ENCODE measurements at regions not wholly inside any gene's neighbourhood (a gene's known extent, or its start where the extent isn't known, plus 50 kb on each side); places are given as distances from the start of the nearest gene placed in this dataset.
A peak's percentile ranks its signal among the peaks of the same experiment; 100 is the strongest.

GRCh38 chr17:20934288-20934687 lies 108.5 kb downstream of the USP22 start:
- no peak for ATAC-seq
- Histone ChIP-seq H3K27me3 (no peaks in the 10 kb centered on the region), H3K9me3 (no peaks in the 10 kb centered on the region), H3K27ac (no peak overlapping the region), H3K4me3 (no peak overlapping the region), H3K36me3 (no peaks in the 10 kb centered on the region), H3K4me1 (peaks cover 0 to 19% (median 3%) of the 10 kb centered on the region in 3 donors)
- intact Hi-C loops (cut with DNase I) = no loop called here
- no peak for DNase-seq
- TF ChIP-seq CTCF (IDR thresholded peaks at IDR 0.05) = no peak
- no peak for FAIRE-seq

- Histone ChIP-seq H3K4me1 (peaks cover 0 to 19% (median 3%) of the 10 kb centered on the region in 3 donors), H3K27me3 (no peaks in the 10 kb centered on the region), H3K27ac (peak overlapping the region in 1 of 4 donors; percentile 20), H3K4me3 (no peak overlapping the region), H3K9me3 (no peaks in the 10 kb centered on the region), H3K36me3 (no peaks in the 10 kb centered on the region)
- ATAC-seq (peak in 3 of 4 donors; percentile 44 to 76 (median 44)), DNase-seq (no peak), FAIRE-seq (peak; percentile 81)
- intact Hi-C loops (cut with DNase I) = no loop called here
- WGBS, 2 donors = 16 to 20% methylated on average over 2 of the region's 2 CpGs
- TF ChIP-seq CTCF (IDR thresholded peaks at IDR 0.05) = no peak
These were observed 107.1 kb downstream of the USP22 start for GRCh38 chr17:20935740-20936139.

GRCh38 chr17:20938244-20938643 lies 104.6 kb downstream of the USP22 start:
- intact Hi-C loops (cut with DNase I) = no loop called here
- Histone ChIP-seq H3K36me3 (no peaks in the 10 kb centered on the region), H3K27ac (no peak overlapping the region), H3K4me1 (peaks cover 0 to 19% (median 3%) of the 10 kb centered on the region in 3 donors), H3K9me3 (no peaks in the 10 kb centered on the region), H3K27me3 (no peaks in the 10 kb centered on the region), H3K4me3 (no peak overlapping the region)
- TF ChIP-seq CTCF (IDR thresholded peaks at IDR 0.05) = no peak
- ATAC-seq (no peak), DNase-seq (no peak), FAIRE-seq (no peak)
- 87 to 92% methylated on average over 15 of the region's 15 CpGs for WGBS, 2 donors

GRCh38 chr17:20938988-20939615 lies 103.7 kb downstream of the USP22 start:
- no peak for FAIRE-seq
- intact Hi-C loops (cut with DNase I) = no loop called here

More at GRCh38 chr17:20938988-20939615, 103.7 kb downstream of the USP22 start:
- DNase-seq (no peak), ATAC-seq (no peak)
- Histone ChIP-seq H3K27me3 (no peaks in the 10 kb centered on the region), H3K4me3 (no peak overlapping the region), H3K36me3 (no peaks in the 10 kb centered on the region), H3K27ac (no peak overlapping the region), H3K9me3 (no peaks in the 10 kb centered on the region), H3K4me1 (peaks cover 0 to 19% (median 3%) of the 10 kb centered on the region in 3 donors)
- no peak for TF ChIP-seq CTCF (IDR thresholded peaks at IDR 0.05)

Measured in pancreas (tissue), 10 donors.